Spleen (tissue), 7 donors: ENCODE measurements at regions not wholly inside any gene's neighbourhood (a gene's known extent, or its start where the extent isn't known, plus 50 kb on each side); places are given as distances from the start of the nearest gene placed in this dataset.

Experiments used
- CTCF ChIP-seq, 11 experiments: fragments of 200-600 bp in 7 of 11; fragments of 450-650 bp in 4 of 11; sonication (generic) in 4 of 11; IDR thresholded peaks in 8 of 11; conservative IDR thresholded peaks in 3 of 11; 1 replicate in 7 of 11; 2 replicates in 4 of 11; pipeline versions ENCODE4 v1.4.0 to v1.8.0; 2016 to 2021; ENCODE audit warnings: antibody characterized with exemption in 11 of 11, inconsistent platforms in 4 of 11, mild to moderate bottlenecking in 1 of 11
- POLR2A ChIP-seq, 3 donors: fragments of 450-650 bp; IDR thresholded peaks; one replicate each; pipeline ENCODE4 v1.5.1; 2017; ENCODE audit warnings: antibody characterized with exemption in 3 of 3, mild to moderate bottlenecking in 1 of 3
- donor health status: DM: no; HTN: no; CAD: no; lungs with moderate emphysema.
- donor health status: DM: no; HTN: no; CAD: no.
- donor health status: DM: no; HTN: no; CAD: no.

GRCh38 chr9:10930081-10930480, 317.3 kb upstream of the PTPRD start:
- TF ChIP-seq POLR2A (IDR thresholded peaks at IDR 0.05) (no peak), CTCF (IDR thresholded peaks at IDR 0.05 in 8 of 11, conservative IDR thresholded peaks at IDR 0.05 in 3 of 11) (no peak)
